ENCODE measurements at regions not wholly inside any gene's neighbourhood (a gene's known extent, or its start where the extent isn't known, plus 50 kb on each side); places are given as distances from the start of the nearest gene placed in this dataset.

DNA sequence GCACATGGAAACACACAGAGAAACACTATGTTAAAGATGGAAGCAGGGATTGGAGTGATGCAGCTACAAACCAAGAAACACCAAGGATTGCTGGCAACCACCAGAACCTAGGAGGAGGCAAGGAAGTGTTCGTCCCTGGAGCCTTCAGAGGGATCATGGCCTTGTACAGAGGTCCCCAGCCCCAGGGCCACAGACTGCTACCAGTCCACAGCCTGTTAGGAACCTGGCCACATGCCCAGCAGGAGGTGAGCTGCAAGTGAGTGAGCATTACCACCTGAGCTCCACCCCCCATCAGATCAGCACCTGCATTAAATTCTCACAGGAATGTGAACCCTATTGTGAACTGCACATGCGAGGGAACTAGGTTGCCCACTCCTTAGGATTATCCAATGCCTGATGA is 505.7 kb upstream of the MDFIC2 start:
- Histone ChIP-seq H3K4me3 (ENCODE audit: low read length) (no peak overlapping the region), H3K27me3 (replicated peaks; ENCODE audit: control insufficient read depth, insufficient read depth, low read length) (no peaks in the 10 kb centered on the region), H3K36me3 (ENCODE audit: control insufficient read depth, insufficient read depth, low read length, severe bottlenecking) (no peaks in the 10 kb centered on the region), H3K4me1 (ENCODE audit: control insufficient read depth, insufficient read depth, low read length) (peaks cover 20% of the 10 kb centered on the region), H3K9ac (ENCODE audit: low read length) (no peak overlapping the region), H3K9me3 (ENCODE audit: control insufficient read depth, low read length) (peaks cover 6% of the 10 kb centered on the region)
- no peak for DNase-seq (ENCODE audit: low read depth)

GRCh38 chr3:70816346-70816745 is 503.9 kb upstream of the MDFIC2 start:
- no peak for DNase-seq (ENCODE audit: low read depth)

GRCh38 chr3:70815817-70816216 is 503.4 kb upstream of the MDFIC2 start:
- Histone ChIP-seq H3K36me3 (ENCODE audit: control insufficient read depth, insufficient read depth, low read length, severe bottlenecking) (no peaks in the 10 kb centered on the region), H3K4me3 (ENCODE audit: low read length) (no peak overlapping the region), H3K4me1 (ENCODE audit: control insufficient read depth, insufficient read depth, low read length) (peaks cover 39% of the 10 kb centered on the region), H3K27me3 (replicated peaks; ENCODE audit: control insufficient read depth, insufficient read depth, low read length) (no peaks in the 10 kb centered on the region), H3K9me3 (ENCODE audit: control insufficient read depth, low read length) (peaks cover 6% of the 10 kb centered on the region), H3K9ac (ENCODE audit: low read length) (no peak overlapping the region)
- DNase-seq (ENCODE audit: low read depth), result no peak

More at GRCh38 chr3:70816346-70816745, 503.9 kb upstream of the MDFIC2 start:
- peak overlapping the region; percentile 21 for H3K4me3 ChIP-seq (ENCODE audit: low read length)
- H3K27me3 ChIP-seq (replicated peaks; ENCODE audit: control insufficient read depth, insufficient read depth, low read length), result no peaks in the 10 kb centered on the region
- H3K4me1 ChIP-seq (ENCODE audit: control insufficient read depth, insufficient read depth, low read length), result peaks cover 38% of the 10 kb centered on the region
- H3K9ac ChIP-seq (ENCODE audit: low read length), result no peak overlapping the region
- H3K36me3 ChIP-seq (ENCODE audit: control insufficient read depth, insufficient read depth, low read length, severe bottlenecking), result no peaks in the 10 kb centered on the region
- peaks cover 6% of the 10 kb centered on the region for H3K9me3 ChIP-seq (ENCODE audit: control insufficient read depth, low read length)

GRCh38 chr3:70813311-70813710 is 500.9 kb upstream of the MDFIC2 start:
- Histone ChIP-seq H3K36me3 (ENCODE audit: control insufficient read depth, insufficient read depth, low read length, severe bottlenecking) (no peaks in the 10 kb centered on the region), H3K9ac (ENCODE audit: low read length) (peak overlapping the region; percentile 66)

DNA sequence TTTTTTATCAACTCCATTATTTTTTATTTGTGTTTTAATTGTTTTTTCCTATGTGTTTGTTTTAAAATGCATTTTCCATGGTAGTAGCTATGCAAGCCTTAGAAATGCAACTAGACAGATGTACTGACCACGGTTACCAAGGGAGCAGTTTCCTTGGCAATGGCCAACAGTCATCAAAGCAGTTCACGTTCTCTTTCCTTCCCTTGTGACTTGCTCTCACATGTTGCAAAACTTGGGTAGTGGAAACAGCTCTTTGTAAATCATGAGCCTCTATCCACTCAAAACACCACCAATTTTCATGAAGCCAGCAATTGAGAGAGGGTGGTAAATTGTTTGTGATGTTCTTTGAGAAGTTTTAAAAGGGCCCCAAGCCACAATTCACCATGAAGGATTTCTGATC is 499.4 kb upstream of the MDFIC2 start:
- DNase-seq (ENCODE audit: low read depth), result peak; percentile 79
- Histone ChIP-seq H3K4me3 (ENCODE audit: low read length) (no peak overlapping the region), H3K9ac (ENCODE audit: low read length) (peak overlapping the region; percentile 36), H3K36me3 (ENCODE audit: control insufficient read depth, insufficient read depth, low read length, severe bottlenecking) (no peaks in the 10 kb centered on the region), H3K9me3 (ENCODE audit: control insufficient read depth, low read length) (peaks cover 9% of the 10 kb centered on the region), H3K27me3 (replicated peaks; ENCODE audit: control insufficient read depth, insufficient read depth, low read length) (no peaks in the 10 kb centered on the region), H3K4me1 (ENCODE audit: control insufficient read depth, insufficient read depth, low read length) (peaks cover 39% of the 10 kb centered on the region)

More at GRCh38 chr3:70813311-70813710, 500.9 kb upstream of the MDFIC2 start:
- peaks cover 39% of the 10 kb centered on the region for H3K4me1 ChIP-seq (ENCODE audit: control insufficient read depth, insufficient read depth, low read length)
- H3K9me3 ChIP-seq (ENCODE audit: control insufficient read depth, low read length), result peaks cover 9% of the 10 kb centered on the region
- no peak overlapping the region for H3K4me3 ChIP-seq (ENCODE audit: low read length)
- DNase-seq (ENCODE audit: low read depth), result no peak
- no peaks in the 10 kb centered on the region for H3K27me3 ChIP-seq (replicated peaks; ENCODE audit: control insufficient read depth, insufficient read depth, low read length)

DNA sequence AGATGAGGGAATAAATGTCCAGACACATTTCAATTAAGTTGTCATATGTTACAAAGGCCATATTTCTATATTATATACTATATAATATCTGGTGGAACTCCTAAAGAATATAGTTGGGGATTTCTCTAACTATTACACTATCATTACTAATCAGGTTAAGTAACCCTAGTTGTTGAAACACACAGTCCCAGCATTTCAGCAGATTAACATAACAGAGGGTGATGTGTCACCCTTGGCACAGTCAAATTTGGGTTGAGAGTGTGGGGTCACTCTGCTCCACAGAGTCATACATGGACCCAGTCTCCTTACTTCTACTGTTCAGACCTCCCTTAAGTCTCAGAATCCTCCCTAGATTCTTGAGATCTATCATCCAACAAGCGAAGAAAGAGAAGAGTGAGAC is 496.4 kb upstream of the MDFIC2 start:
- Histone ChIP-seq H3K36me3 (ENCODE audit: control insufficient read depth, insufficient read depth, low read length, severe bottlenecking) (no peaks in the 10 kb centered on the region), H3K4me1 (ENCODE audit: control insufficient read depth, insufficient read depth, low read length) (peaks cover 47% of the 10 kb centered on the region), H3K27me3 (replicated peaks; ENCODE audit: control insufficient read depth, insufficient read depth, low read length) (no peaks in the 10 kb centered on the region), H3K9me3 (ENCODE audit: control insufficient read depth, low read length) (peaks cover 3% of the 10 kb centered on the region), H3K4me3 (ENCODE audit: low read length) (no peak overlapping the region), H3K9ac (ENCODE audit: low read length) (no peak overlapping the region)
- no peak for DNase-seq (ENCODE audit: low read depth)

DNA sequence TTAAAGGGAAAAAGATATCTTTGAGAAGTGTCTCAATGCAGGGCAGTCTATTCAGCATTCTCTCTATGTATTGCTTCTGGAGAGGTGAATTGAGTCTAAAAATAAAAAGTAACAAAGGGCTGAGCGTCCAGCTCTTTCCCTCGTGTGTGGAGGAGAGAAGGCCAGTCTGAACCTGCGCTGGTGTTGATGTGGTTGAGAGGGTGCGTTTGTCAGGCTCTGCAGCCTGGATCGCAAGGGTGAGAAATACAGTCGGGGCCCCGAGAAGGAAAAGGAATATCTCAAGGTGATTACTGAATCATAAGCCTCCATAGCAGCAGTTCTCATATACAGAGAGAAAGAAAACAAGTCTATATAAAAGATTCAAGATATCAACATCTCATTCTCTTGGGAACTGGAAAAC is 494.1 kb upstream of the MDFIC2 start:
- H3K9me3 ChIP-seq (ENCODE audit: control insufficient read depth, low read length), result peaks cover 3% of the 10 kb centered on the region
- H3K27me3 ChIP-seq (replicated peaks; ENCODE audit: control insufficient read depth, insufficient read depth, low read length), result no peaks in the 10 kb centered on the region
- no peaks in the 10 kb centered on the region for H3K36me3 ChIP-seq (ENCODE audit: control insufficient read depth, insufficient read depth, low read length, severe bottlenecking)
- H3K9ac ChIP-seq (ENCODE audit: low read length), result no peak overlapping the region
- no peak for DNase-seq (ENCODE audit: low read depth)
- H3K4me1 ChIP-seq (ENCODE audit: control insufficient read depth, insufficient read depth, low read length), result peaks cover 28% of the 10 kb centered on the region
- no peak overlapping the region for H3K4me3 ChIP-seq (ENCODE audit: low read length)

DNA sequence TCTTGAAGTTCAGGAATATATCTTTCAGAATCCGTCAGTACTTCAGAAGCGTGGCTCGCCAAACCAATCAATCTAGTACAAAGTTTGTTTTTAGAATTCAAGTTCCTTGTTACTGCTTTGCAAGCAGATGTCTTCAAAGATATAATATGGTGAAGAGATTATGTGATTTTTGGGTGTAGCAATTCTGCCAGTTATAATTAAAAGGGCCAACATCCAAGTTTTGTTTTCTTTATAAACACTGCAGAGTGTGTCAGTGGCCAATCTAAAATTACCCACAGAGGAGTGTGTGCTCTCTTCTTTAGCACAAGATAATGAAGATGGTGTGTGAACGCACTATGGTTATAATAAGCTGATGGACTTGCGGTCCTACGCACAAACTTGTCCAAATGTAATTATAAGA is 493.6 kb upstream of the MDFIC2 start:
- Histone ChIP-seq H3K9ac (ENCODE audit: low read length) (no peak overlapping the region), H3K36me3 (ENCODE audit: control insufficient read depth, insufficient read depth, low read length, severe bottlenecking) (no peaks in the 10 kb centered on the region), H3K9me3 (ENCODE audit: control insufficient read depth, low read length) (peaks cover 3% of the 10 kb centered on the region), H3K4me1 (ENCODE audit: control insufficient read depth, insufficient read depth, low read length) (peaks cover 25% of the 10 kb centered on the region), H3K27me3 (replicated peaks; ENCODE audit: control insufficient read depth, insufficient read depth, low read length) (no peaks in the 10 kb centered on the region), H3K4me3 (ENCODE audit: low read length) (no peak overlapping the region)
- no peak for DNase-seq (ENCODE audit: low read depth)

- peak overlapping the region; percentile 64 for H3K9ac ChIP-seq (ENCODE audit: low read length)
- peak; percentile 58 for DNase-seq (ENCODE audit: low read depth)
- peak overlapping the region; percentile 73 for H3K4me3 ChIP-seq (ENCODE audit: low read length)
These were observed 492.8 kb upstream of the MDFIC2 start for GRCh38 chr3:70805061-70805889.

DNA sequence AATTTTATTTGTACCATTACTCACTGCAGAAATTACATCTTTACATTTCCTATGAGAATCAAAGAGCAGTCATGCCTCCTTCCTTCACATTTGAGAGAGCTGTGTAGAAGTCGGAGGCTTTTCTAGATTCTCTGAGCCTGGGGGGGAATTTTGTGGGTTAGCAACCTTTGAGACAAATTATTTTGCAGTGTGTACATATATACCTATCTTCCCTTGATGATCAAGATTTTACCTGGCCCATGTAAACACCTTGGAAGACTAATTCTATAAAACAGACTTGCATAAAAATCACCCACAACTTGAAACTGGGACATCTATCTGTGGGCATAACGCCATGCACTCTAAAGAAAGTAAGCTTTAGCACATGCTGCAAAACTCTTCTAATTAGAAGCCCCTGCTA is 491.5 kb upstream of the MDFIC2 start:
- DNase-seq (ENCODE audit: low read depth), result no peak

More at GRCh38 chr3:70805061-70805889, 492.8 kb upstream of the MDFIC2 start:
- Histone ChIP-seq H3K27me3 (replicated peaks; ENCODE audit: control insufficient read depth, insufficient read depth, low read length) (no peaks in the 10 kb centered on the region), H3K4me1 (ENCODE audit: control insufficient read depth, insufficient read depth, low read length) (peaks cover 25% of the 10 kb centered on the region), H3K36me3 (ENCODE audit: control insufficient read depth, insufficient read depth, low read length, severe bottlenecking) (no peaks in the 10 kb centered on the region), H3K9me3 (ENCODE audit: control insufficient read depth, low read length) (peaks cover 3% of the 10 kb centered on the region)

GRCh38 chr3:70803319-70803718 is 490.9 kb upstream of the MDFIC2 start:
- Histone ChIP-seq H3K27me3 (replicated peaks; ENCODE audit: control insufficient read depth, insufficient read depth, low read length) (no peaks in the 10 kb centered on the region), H3K9me3 (ENCODE audit: control insufficient read depth, low read length) (peaks cover 2% of the 10 kb centered on the region), H3K9ac (ENCODE audit: low read length) (no peak overlapping the region), H3K36me3 (ENCODE audit: control insufficient read depth, insufficient read depth, low read length, severe bottlenecking) (no peaks in the 10 kb centered on the region), H3K4me1 (ENCODE audit: control insufficient read depth, insufficient read depth, low read length) (peaks cover 25% of the 10 kb centered on the region), H3K4me3 (ENCODE audit: low read length) (no peak overlapping the region)
- peak; percentile 9 for DNase-seq (ENCODE audit: low read depth)

More for the DNA sequence above, 491.5 kb upstream of the MDFIC2 start:
- H3K27me3 ChIP-seq (replicated peaks; ENCODE audit: control insufficient read depth, insufficient read depth, low read length), result no peaks in the 10 kb centered on the region
- H3K9me3 ChIP-seq (ENCODE audit: control insufficient read depth, low read length), result peaks cover 2% of the 10 kb centered on the region
- H3K4me1 ChIP-seq (ENCODE audit: control insufficient read depth, insufficient read depth, low read length), result peaks cover 25% of the 10 kb centered on the region
- no peak overlapping the region for H3K9ac ChIP-seq (ENCODE audit: low read length)
- H3K36me3 ChIP-seq (ENCODE audit: control insufficient read depth, insufficient read depth, low read length, severe bottlenecking), result no peaks in the 10 kb centered on the region
- H3K4me3 ChIP-seq (ENCODE audit: low read length), result no peak overlapping the region

Measured in adipocyte (in vitro differentiated cells).